Uterus (tissue), 3 donors: ENCODE measurements at regions not wholly inside any gene's neighbourhood (a gene's known extent, or its start where the extent isn't known, plus 50 kb on each side); places are given as distances from the start of the nearest gene placed in this dataset.

Experiments used
- DNase-seq, 2 donors: peaks; one replicate each; pipeline ENCODE4 v3.0.0-alpha.2; 2019 to 2020
- H3K27ac ChIP-seq, 2 donors: fragments of 200-600 bp; sonication (generic); 1 replicate in 1 of 2; 2 replicates in 1 of 2; pipeline ENCODE4 v1.5.1; 2016 to 2018
- H3K27me3 ChIP-seq, 2 donors: fragments of 200-600 bp; sonication (generic); one replicate each; pipeline ENCODE4 v1.5.1; 2018 to 2019; ENCODE audit warnings: control low read depth in 1 of 2
- H3K36me3 ChIP-seq, 2 donors: fragments of 200-600 bp; sonication (generic); one replicate each; pipeline ENCODE4 v1.5.1; 2019; ENCODE audit warnings: control low read depth in 1 of 2
- H3K4me1 ChIP-seq, 2 donors: fragments of 200-600 bp; sonication (generic); one replicate each; pipeline ENCODE4 v1.5.1; 2018 to 2019; ENCODE audit warnings: control low read depth in 1 of 2
- H3K4me3 ChIP-seq, 2 donors: fragments of 200-600 bp; sonication (generic); 1 replicate in 1 of 2; 2 replicates in 1 of 2; pipeline ENCODE4 v1.5.1; 2018 to 2019; ENCODE audit warnings: mild to moderate bottlenecking in 1 of 2
- H3K9me3 ChIP-seq, 2 donors: fragments of 200-600 bp; sonication (generic); one replicate each; pipeline ENCODE4 v1.5.1; 2019; ENCODE audit warnings: control low read depth in 1 of 2
- CTCF ChIP-seq, 4 experiments: fragments of 200-600 bp in 2 of 4; fragments of 450-650 bp in 2 of 4; sonication (generic) in 2 of 4; IDR thresholded peaks; one replicate each; pipeline ENCODE4 v1.5.1; 2016 to 2019; ENCODE audit warnings: antibody characterized with exemption in 4 of 4, mild to moderate bottlenecking in 2 of 4, moderate library complexity in 1 of 4
- POLR2A ChIP-seq, 2 donors: fragments of 450-650 bp; IDR thresholded peaks; one replicate each; pipeline ENCODE4 v1.6.1; 2016; ENCODE audit warnings: antibody characterized with exemption in 2 of 2, mild to moderate bottlenecking in 1 of 2, moderate library complexity in 1 of 2
- intact Hi-C: fragments of 100-400 bp; cut with DNase I; formaldehyde crosslinking; loops from one replicate; pipeline ENCODE4 v1.15.1; 2023; ENCODE audit warnings: low total_unique reads
- donor health status: DM: yes; HTN: yes; CAD: no.

GRCh38 chr3:82736696-82737277 is 975.3 kb upstream of the GBE1 start:
- Histone ChIP-seq H3K27me3 (no peaks in the 10 kb centered on the region), H3K36me3 (no peaks in the 10 kb centered on the region), H3K4me3 (no peak overlapping the region), H3K9me3 (no peaks in the 10 kb centered on the region), H3K27ac (no peak overlapping the region), H3K4me1 (no peaks in the 10 kb centered on the region)
- intact Hi-C loops: no loop called here
- DNase-seq: no peak
- TF ChIP-seq POLR2A (IDR thresholded peaks at IDR 0.05) (no peak), CTCF (IDR thresholded peaks at IDR 0.05) (no peak)

GRCh38 chr3:82715091-82715856 is 953.8 kb upstream of the GBE1 start:
- H3K4me3 ChIP-seq: no peak overlapping the region
- TF ChIP-seq POLR2A (IDR thresholded peaks at IDR 0.05): no peak
- H3K4me1 ChIP-seq: no peaks in the 10 kb centered on the region
- no peak overlapping the region for H3K27ac ChIP-seq
- H3K27me3 ChIP-seq: no peaks in the 10 kb centered on the region
- no peaks in the 10 kb centered on the region for H3K9me3 ChIP-seq
- DNase-seq: no peak
- intact Hi-C loops: no loop called here
- H3K36me3 ChIP-seq: no peaks in the 10 kb centered on the region

GRCh38 chr3:82707035-82707434 is 945.6 kb upstream of the GBE1 start:
- no peak overlapping the region for H3K27ac ChIP-seq
- intact Hi-C loops: no loop called here
- no peaks in the 10 kb centered on the region for H3K4me1 ChIP-seq
- H3K36me3 ChIP-seq: no peaks in the 10 kb centered on the region
- H3K9me3 ChIP-seq: no peaks in the 10 kb centered on the region
- DNase-seq: no peak
- no peak overlapping the region for H3K4me3 ChIP-seq
- TF ChIP-seq CTCF (IDR thresholded peaks at IDR 0.05) (no peak), POLR2A (IDR thresholded peaks at IDR 0.05) (no peak)
- no peaks in the 10 kb centered on the region for H3K27me3 ChIP-seq

- intact Hi-C loops: no loop called here
- no peak for TF ChIP-seq POLR2A (IDR thresholded peaks at IDR 0.05)
- TF ChIP-seq CTCF (IDR thresholded peaks at IDR 0.05): no peak
- Histone ChIP-seq H3K36me3 (no peaks in the 10 kb centered on the region), H3K4me1 (no peaks in the 10 kb centered on the region), H3K9me3 (no peaks in the 10 kb centered on the region), H3K4me3 (no peak overlapping the region), H3K27me3 (no peaks in the 10 kb centered on the region), H3K27ac (no peak overlapping the region)
- no peak for DNase-seq
Measured at GRCh38 chr3:82685761-82686160, 924.3 kb upstream of the GBE1 start.

GRCh38 chr3:82676356-82677026 is 915.0 kb upstream of the GBE1 start:
- no peaks in the 10 kb centered on the region for H3K4me1 ChIP-seq
- no peaks in the 10 kb centered on the region for H3K27me3 ChIP-seq
- H3K9me3 ChIP-seq: no peaks in the 10 kb centered on the region
- DNase-seq: no peak
- TF ChIP-seq CTCF (IDR thresholded peaks at IDR 0.05) (no peak), POLR2A (IDR thresholded peaks at IDR 0.05) (no peak)
- no peak overlapping the region for H3K27ac ChIP-seq
- H3K4me3 ChIP-seq: no peak overlapping the region
- intact Hi-C loops: no loop called here
- no peaks in the 10 kb centered on the region for H3K36me3 ChIP-seq
